ENCODE measurements at regions not wholly inside any gene's neighbourhood (a gene's known extent, or its start where the extent isn't known, plus 50 kb on each side); places are given as distances from the start of the nearest gene placed in this dataset.

DNA sequence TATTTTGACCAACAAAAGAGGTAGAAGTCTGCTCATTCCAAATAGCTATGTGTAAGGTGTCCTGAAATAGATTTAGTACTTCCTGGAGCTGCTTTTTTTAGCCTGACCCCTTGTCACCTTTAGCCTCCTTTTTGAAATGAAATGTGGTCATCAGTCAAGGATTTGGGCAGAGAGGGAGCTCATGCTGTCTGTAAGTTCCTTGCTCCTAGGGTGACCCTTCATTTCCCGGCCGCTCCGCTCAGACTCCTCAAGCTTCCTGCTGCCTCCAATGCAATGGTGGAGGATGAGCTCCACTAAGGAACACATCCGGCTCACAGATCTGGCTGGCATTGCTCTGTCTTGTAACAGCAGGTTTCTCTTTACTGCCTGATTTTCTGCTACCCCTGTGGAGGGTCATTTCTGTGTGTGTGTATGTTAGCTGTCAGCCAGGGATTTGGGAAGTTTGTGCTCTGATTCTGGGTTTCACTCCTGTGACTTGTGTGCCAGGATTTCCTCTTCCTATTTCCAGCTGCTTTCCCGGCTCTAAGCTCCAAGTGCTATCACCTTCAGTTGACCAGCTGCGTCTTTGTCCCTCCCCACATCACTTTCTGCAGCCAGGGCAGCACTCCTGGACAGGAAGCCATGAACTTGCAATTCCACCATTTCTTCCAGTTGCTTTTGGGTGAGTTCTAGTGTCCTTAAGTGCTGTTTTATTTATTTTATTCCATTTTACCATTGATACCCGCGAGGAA lies 265.9 kb downstream of the ICE1 start:
- Histone ChIP-seq H3K27me3 (ENCODE audit: control insufficient read depth, low read length) (0 out of 2 replicates have a peak, but pooled peaks cover 3% of the 10 kb centered on the region), H3F3A (ENCODE audit: control insufficient read depth, insufficient read depth) (no peaks in the 10 kb centered on the region), H3K4me3 (ENCODE audit: low read length) (no peak overlapping the region), H4K20me1 (ENCODE audit: control insufficient read depth, insufficient read depth, low read depth, low read length) (no peaks in the 10 kb centered on the region), H3K9me2 (replicated peaks; ENCODE audit: control insufficient read depth, low read length) (no peaks in the 10 kb centered on the region; the same call in 1 of the 2 replicates), H3K4me1 (ENCODE audit: control insufficient read depth, low read length) (no peaks in the 10 kb centered on the region), H3K27ac (ENCODE audit: low read depth, low read length) (no peak overlapping the region), H3K36me3 (ENCODE audit: control insufficient read depth, low read length) (no peaks in the 10 kb centered on the region), H3K9me3 (ENCODE audit: control insufficient read depth, insufficient read depth, low read length) (no peaks in the 10 kb centered on the region), H3K4me2 (ENCODE audit: low read length) (no peak overlapping the region), H3K79me2 (ENCODE audit: control insufficient read depth, low read length) (no peaks in the 10 kb centered on the region)
- TF ChIP-seq EZH2phosphoT487 (IDR thresholded peaks at IDR 0.05; ENCODE audit: borderline replicate concordance, low read length): no peak
- TF ChIP-seq, protein P1, sequence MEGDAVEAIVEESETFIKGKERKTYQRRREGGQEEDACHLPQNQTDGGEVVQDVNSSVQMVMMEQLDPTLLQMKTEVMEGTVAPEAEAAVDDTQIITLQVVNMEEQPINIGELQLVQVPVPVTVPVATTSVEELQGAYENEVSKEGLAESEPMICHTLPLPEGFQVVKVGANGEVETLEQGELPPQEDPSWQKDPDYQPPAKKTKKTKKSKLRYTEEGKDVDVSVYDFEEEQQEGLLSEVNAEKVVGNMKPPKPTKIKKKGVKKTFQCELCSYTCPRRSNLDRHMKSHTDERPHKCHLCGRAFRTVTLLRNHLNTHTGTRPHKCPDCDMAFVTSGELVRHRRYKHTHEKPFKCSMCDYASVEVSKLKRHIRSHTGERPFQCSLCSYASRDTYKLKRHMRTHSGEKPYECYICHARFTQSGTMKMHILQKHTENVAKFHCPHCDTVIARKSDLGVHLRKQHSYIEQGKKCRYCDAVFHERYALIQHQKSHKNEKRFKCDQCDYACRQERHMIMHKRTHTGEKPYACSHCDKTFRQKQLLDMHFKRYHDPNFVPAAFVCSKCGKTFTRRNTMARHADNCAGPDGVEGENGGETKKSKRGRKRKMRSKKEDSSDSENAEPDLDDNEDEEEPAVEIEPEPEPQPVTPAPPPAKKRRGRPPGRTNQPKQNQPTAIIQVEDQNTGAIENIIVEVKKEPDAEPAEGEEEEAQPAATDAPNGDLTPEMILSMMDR (IDR thresholded peaks at IDR 0.05; ENCODE audit: low read depth, low read length, poor library complexity, severe bottlenecking): no peak

DNA sequence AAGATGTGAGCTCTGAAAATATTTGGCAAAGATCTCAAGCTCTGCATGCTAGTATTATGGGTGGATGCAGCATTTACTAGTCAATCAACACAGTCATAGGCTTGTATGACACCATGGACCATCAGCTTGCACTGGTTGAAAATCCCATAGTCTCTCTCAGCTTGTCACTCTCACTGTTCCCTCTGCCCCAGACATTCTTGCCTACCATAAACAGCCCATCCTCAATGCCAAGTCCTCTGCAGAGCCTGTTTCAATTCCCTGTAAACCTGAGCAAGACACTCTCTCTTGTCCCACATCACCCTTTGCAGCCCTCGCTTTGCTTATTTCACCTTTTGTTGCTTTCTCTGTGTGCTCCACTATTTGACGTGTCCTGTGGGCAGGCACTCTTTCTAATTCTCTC lies 264.6 kb downstream of the ICE1 start:
- Histone ChIP-seq H3K27me3 (ENCODE audit: control insufficient read depth, low read length) (0 out of 2 replicates have a peak, but pooled peaks cover 3% of the 10 kb centered on the region), H3F3A (ENCODE audit: control insufficient read depth, insufficient read depth) (no peaks in the 10 kb centered on the region), H4K20me1 (ENCODE audit: control insufficient read depth, insufficient read depth, low read depth, low read length) (no peaks in the 10 kb centered on the region), H3K4me1 (ENCODE audit: control insufficient read depth, low read length) (no peaks in the 10 kb centered on the region), H3K4me2 (ENCODE audit: low read length) (no peak overlapping the region), H3K9me3 (ENCODE audit: control insufficient read depth, insufficient read depth, low read length) (no peaks in the 10 kb centered on the region), H3K9me2 (replicated peaks; ENCODE audit: control insufficient read depth, low read length) (no peaks in the 10 kb centered on the region; the same call in 1 of the 2 replicates), H3K79me2 (ENCODE audit: control insufficient read depth, low read length) (no peaks in the 10 kb centered on the region), H3K4me3 (ENCODE audit: low read length) (no peak overlapping the region), H3K27ac (ENCODE audit: low read depth, low read length) (no peak overlapping the region), H3K36me3 (ENCODE audit: control insufficient read depth, low read length) (no peaks in the 10 kb centered on the region)
- no peak for TF ChIP-seq EZH2phosphoT487 (IDR thresholded peaks at IDR 0.05; ENCODE audit: borderline replicate concordance, low read length)
- TF ChIP-seq, protein P1 (IDR thresholded peaks at IDR 0.05; ENCODE audit: low read depth, low read length, poor library complexity, severe bottlenecking): no peak

DNA sequence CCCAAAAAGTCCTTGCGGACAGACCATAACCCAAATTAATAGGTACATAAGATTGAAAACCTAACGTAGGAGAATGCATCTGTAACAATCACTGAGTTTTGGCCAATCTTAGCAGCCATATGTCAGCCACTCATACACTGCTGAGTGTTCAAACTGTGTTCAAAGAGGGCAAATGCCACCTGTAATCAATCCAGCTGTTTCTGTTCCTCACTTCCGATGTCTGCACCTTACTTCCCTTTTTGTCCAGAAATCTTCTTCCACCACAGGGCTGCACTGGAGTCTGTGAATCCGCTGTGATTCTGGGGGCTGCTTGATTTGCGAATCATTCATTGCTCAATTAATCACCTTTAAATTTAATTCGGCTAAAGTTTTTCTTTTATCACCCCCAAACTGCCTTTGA lies 263.9 kb downstream of the ICE1 start:
- H3K36me3 ChIP-seq (ENCODE audit: control insufficient read depth, low read length): no peaks in the 10 kb centered on the region
- no peaks in the 10 kb centered on the region for H3K4me1 ChIP-seq (ENCODE audit: control insufficient read depth, low read length)
- H3K79me2 ChIP-seq (ENCODE audit: control insufficient read depth, low read length): no peaks in the 10 kb centered on the region
- no peaks in the 10 kb centered on the region for H4K20me1 ChIP-seq (ENCODE audit: control insufficient read depth, insufficient read depth, low read depth, low read length)
- TF ChIP-seq, protein P1 (IDR thresholded peaks at IDR 0.05; ENCODE audit: low read depth, low read length, poor library complexity, severe bottlenecking): no peak
- TF ChIP-seq EZH2phosphoT487 (IDR thresholded peaks at IDR 0.05; ENCODE audit: borderline replicate concordance, low read length): no peak
- H3F3A ChIP-seq (ENCODE audit: control insufficient read depth, insufficient read depth): no peaks in the 10 kb centered on the region
- H3K9me3 ChIP-seq (ENCODE audit: control insufficient read depth, insufficient read depth, low read length): no peaks in the 10 kb centered on the region
- H3K4me3 ChIP-seq (ENCODE audit: low read length): no peak overlapping the region
- H3K27me3 ChIP-seq (ENCODE audit: control insufficient read depth, low read length): 0 out of 2 replicates have a peak, but pooled peaks cover 3% of the 10 kb centered on the region
- H3K9me2 ChIP-seq (replicated peaks; ENCODE audit: control insufficient read depth, low read length): no peaks in the 10 kb centered on the region; the same call in 1 of the 2 replicates
- H3K4me2 ChIP-seq (ENCODE audit: low read length): no peak overlapping the region
- no peak overlapping the region for H3K27ac ChIP-seq (ENCODE audit: low read depth, low read length)

Data from DOHH2 (cell line).